ENCODE measurements at regions not wholly inside any gene's neighbourhood (a gene's known extent, or its start where the extent isn't known, plus 50 kb on each side); places are given as distances from the start of the nearest gene placed in this dataset.
"Not testable (repeated sequence)": the region's sequence is repeated elsewhere in the genome, so short reads cannot be mapped to it uniquely, and the experiment has no call there.

GRCh38 chr5:158602981-158603380, 496.7 kb downstream of the EBF1 start:
- no peak for DNase-seq

- no peak for DNase-seq
Observed at GRCh38 chr5:158601118-158601517, 498.6 kb downstream of the EBF1 start.

GRCh38 chr5:158600679-158601078, 499.0 kb downstream of the EBF1 start:
- DNase-seq = no peak

- DNase-seq = no peak
Observed at GRCh38 chr5:158599157-158599556, 500.6 kb downstream of the EBF1 start.

- DNase-seq = no peak
Observed at GRCh38 chr5:158594595-158595242, 505.0 kb downstream of the EBF1 start.

- no peak for DNase-seq
Observed at GRCh38 chr5:158593925-158594324, 505.8 kb downstream of the EBF1 start.

- no peak for DNase-seq
Observed at GRCh38 chr5:158591301-158591863, 508.3 kb downstream of the EBF1 start.

GRCh38 chr5:158590746-158591300, 508.9 kb downstream of the EBF1 start:
- no peak for DNase-seq

GRCh38 chr5:158589939-158590338, 509.8 kb downstream of the EBF1 start:
- no peak for DNase-seq

GRCh38 chr5:158588617-158589016, 511.1 kb downstream of the EBF1 start:
- DNase-seq = no peak

- DNase-seq = no peak
Observed at GRCh38 chr5:158586054-158586453, 513.7 kb downstream of the EBF1 start.

- DNase-seq = not testable (repeated sequence)
Observed at GRCh38 chr5:158582669-158583068, 517.0 kb downstream of the EBF1 start.

- no peak for DNase-seq
Observed at GRCh38 chr5:158573829-158574228, 525.9 kb downstream of the EBF1 start.

- no peak for DNase-seq
Observed at GRCh38 chr5:158570502-158570901, 529.2 kb downstream of the EBF1 start.

- DNase-seq = no peak
Observed at GRCh38 chr5:158569534-158569933, 530.2 kb downstream of the EBF1 start.

GRCh38 chr5:158565017-158565789, 534.5 kb downstream of the EBF1 start:
- DNase-seq = no peak

- DNase-seq = no peak
Observed at GRCh38 chr5:158563760-158564390, 535.8 kb downstream of the EBF1 start.

- no peak for DNase-seq
Observed at GRCh38 chr5:158561562-158562190, 538.0 kb downstream of the EBF1 start.

- no peak for DNase-seq
Observed at GRCh38 chr5:158560170-158560569, 539.5 kb downstream of the EBF1 start.

GRCh38 chr5:158559643-158560042, 540.1 kb downstream of the EBF1 start:
- no peak for DNase-seq

- no peak for DNase-seq
Observed at GRCh38 chr5:158559066-158559465, 540.6 kb downstream of the EBF1 start.

GRCh38 chr5:158553962-158554336, 545.8 kb downstream of the EBF1 start:
- no peak for DNase-seq
